GM21723 (cell line): ENCODE measurements at regions not wholly inside any gene's neighbourhood (a gene's known extent, or its start where the extent isn't known, plus 50 kb on each side); places are given as distances from the start of the nearest gene placed in this dataset.

Experiments used
- ATAC-seq: cut with Tn5 transposase; IDR thresholded peaks from one replicate; pipeline ENCODE4 v1.9.1; 2021; ENCODE audit warnings: mild to moderate bottlenecking, moderate library complexity; ENCODE audit not compliant: unreplicated experiment

GRCh38 chr19:31693933-31694269 lies 344.7 kb upstream of the TSHZ3 start:
- ATAC-seq: no peak

GRCh38 chr19:31694761-31695160 lies 345.5 kb upstream of the TSHZ3 start:
- ATAC-seq: no peak

GRCh38 chr19:31699421-31699820 lies 350.2 kb upstream of the TSHZ3 start:
- ATAC-seq: no peak

DNA sequence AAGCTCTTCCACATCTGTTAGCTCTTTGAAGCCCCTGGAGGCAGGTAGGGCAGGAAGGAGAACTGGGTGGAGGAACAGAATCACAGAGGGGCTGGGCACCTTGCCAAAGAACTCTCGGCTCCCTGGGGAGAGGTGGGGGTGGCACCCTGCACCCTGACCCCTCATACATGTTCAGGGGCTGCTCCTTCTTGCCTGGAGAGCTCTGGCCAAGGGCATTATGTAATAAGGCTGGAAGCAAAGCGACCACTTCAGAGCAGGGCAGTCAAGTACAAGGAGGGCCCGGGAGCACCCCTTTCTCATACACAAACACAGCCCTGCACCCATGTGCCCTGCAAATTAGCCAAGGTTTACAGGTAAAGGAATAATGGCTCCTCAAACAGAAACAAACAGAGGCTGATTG lies 351.9 kb upstream of the TSHZ3 start:
- ATAC-seq: no peak

- no peak for ATAC-seq
These were observed 356.4 kb upstream of the TSHZ3 start for GRCh38 chr19:31705656-31706055.

GRCh38 chr19:31706131-31706530 lies 356.9 kb upstream of the TSHZ3 start:
- no peak for ATAC-seq

DNA sequence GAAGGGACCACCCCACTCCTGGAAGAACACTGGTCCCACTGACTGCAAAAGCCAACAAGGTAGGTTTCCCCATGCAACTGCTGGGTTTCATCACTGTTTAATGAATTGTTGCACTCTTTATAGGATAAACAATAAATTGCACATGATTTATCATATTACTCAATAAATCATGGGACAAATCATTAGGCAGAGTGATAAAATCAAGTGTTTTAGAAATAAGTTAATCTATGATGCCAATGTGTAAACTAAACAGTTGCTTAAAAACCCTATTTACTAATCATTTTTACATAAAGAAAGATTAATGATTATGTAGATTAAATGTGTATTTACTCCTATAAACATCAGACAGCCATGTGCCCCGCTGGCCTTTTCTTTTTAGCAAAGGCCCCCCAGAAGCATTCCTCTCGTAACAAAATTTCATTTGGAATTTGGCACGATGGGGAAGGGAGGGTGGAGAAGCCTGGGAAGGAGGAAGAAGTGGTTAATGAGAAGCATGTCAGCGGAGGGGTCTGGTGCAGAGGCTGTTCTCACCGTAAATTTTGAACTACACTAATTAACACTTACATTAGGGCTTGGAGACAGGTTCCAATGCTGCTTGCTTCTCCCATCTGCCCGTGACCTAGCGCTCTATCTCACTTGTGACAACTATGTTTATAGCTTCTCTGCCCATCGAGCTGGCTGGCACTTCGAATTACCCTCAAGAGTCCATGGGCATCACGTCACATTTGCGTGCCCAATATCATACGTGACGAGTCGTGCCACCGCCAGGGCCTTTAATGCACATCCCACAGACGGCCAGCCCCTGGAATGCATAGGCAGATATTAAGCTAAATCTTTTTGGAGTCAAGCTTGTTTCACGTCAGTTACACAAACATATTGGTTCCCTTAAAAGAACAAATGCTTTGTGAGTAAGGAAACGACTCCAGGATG lies 357.7 kb upstream of the TSHZ3 start:
- no peak for ATAC-seq

GRCh38 chr19:31708520-31708919 lies 359.3 kb upstream of the TSHZ3 start:
- ATAC-seq: no peak

GRCh38 chr19:31709476-31709875 lies 360.2 kb upstream of the TSHZ3 start:
- no peak for ATAC-seq

GRCh38 chr19:31715249-31715945 lies 366.2 kb upstream of the TSHZ3 start:
- no peak for ATAC-seq

GRCh38 chr19:31716826-31717225 lies 367.6 kb upstream of the TSHZ3 start:
- ATAC-seq: no peak

DNA sequence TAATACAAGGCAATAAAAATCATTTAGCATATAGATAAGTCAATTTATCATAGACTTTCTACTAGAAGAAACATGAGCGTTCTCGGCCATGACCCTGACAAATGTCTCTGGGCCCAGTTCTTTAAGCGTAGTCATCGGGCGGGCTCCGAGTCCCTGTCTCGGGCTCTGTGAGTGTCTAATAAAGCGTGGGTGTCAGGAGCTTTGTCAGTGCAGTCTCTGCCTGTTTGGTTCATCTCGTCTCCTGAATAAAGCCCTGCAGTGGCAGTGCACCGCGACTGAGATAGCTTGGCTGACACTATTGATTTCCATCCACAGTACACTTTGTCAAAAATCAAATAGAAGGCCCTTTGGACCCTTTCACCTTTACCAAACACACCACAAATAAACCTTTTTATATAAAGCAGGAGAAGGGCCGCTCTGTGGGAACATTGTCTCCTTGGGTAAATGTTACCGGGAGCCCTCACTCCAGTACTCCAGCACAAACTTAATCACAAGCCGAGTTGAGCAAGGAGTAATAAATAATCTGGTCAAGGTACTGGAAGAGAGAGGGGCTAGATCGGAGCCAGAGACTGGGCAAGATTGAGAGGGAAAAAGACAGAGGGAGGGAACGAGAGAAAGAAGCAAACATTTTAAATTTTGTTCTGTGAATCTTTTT lies 368.2 kb upstream of the TSHZ3 start:
- ATAC-seq: no peak

- no peak for ATAC-seq
These were observed 368.8 kb upstream of the TSHZ3 start for GRCh38 chr19:31718032-31718431.

DNA sequence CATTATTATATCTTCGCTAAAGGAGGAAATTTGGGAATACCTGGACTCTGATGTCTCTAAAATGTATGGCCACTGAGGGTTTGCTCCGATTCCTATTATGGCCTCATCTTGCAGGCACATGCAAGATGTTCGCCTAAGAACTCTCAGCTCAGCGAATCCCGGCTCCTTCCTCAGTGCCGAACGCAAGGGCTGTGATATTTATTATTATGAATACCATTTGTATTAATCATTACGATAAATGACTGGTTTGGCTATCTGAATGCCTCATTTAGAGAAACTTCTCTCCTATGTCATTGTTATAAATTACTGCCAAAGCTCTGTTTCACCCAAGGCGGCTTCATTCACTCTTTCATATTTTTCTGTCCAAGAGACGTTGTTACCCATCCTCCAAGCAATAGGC lies 369.7 kb upstream of the TSHZ3 start:
- no peak for ATAC-seq

GRCh38 chr19:31723101-31723500 lies 373.9 kb upstream of the TSHZ3 start:
- no peak for ATAC-seq

GRCh38 chr19:31725051-31725450 lies 375.8 kb upstream of the TSHZ3 start:
- no peak for ATAC-seq

DNA sequence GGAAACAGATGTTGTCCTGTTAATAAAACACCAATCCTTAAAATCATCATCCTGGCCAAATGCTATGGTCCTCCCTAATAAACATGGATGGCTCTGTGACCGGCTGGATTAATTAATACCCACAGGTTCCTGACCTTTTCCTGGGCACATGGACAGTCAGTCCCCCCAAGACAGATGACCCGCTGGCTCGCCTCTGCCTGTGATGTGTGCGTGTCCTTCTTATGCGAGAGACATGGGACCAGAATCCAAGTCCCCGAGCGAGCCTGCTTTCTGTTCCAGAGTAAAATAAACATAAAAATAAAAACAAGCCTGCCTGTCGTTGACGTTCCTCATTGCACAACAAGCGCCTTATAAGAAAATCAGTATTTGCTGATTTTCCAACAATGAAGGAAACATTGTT lies 378.3 kb upstream of the TSHZ3 start:
- ATAC-seq: no peak

GRCh38 chr19:31730270-31730669 lies 381.0 kb upstream of the TSHZ3 start:
- ATAC-seq: no peak

DNA sequence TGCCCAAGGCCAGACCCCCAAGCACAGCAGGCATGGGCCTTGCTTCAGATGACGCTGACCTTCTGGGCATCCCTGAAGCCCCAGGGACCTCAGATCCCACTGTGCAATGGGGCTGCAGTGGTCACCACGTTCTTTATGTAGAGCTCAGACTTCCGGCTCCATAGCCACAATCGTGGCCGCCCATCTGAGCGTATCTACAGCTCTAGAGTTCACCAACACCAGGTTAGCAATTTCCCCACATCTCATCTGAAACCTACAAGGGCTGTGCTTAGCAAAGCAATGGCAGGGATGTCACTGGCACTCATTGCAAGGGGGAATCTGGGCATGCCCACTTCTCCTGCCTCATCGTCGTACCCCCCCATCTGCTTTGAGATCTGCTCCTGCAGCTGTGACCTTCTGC lies 384.4 kb upstream of the TSHZ3 start:
- no peak for ATAC-seq

DNA sequence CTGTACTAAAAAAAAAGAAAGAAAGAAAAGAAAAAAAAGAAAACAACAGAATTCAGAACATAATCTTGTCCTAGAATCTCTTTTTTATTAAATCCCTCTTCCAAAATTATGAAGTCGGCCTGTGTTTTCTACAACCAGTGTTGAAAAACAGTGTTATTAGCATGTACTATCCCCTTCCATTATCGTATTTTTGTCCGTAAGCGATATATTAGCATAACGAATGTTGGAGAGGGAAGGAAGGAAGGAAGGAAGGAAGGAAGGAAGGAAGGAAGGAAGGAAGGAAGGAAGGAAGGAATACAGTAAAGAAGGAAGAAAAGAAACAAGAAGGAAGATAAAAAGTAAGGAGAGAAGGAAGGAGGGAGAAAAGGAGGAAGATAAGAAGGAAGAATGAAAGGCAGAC lies 393.0 kb upstream of the TSHZ3 start:
- no peak for ATAC-seq

- ATAC-seq: no peak
These were observed 396.5 kb upstream of the TSHZ3 start for GRCh38 chr19:31745731-31746130.

GRCh38 chr19:31749231-31749630 lies 400.0 kb upstream of the TSHZ3 start:
- ATAC-seq: no peak
